K562 (cell line): ENCODE measurements at regions not wholly inside any gene's neighbourhood (a gene's known extent, or its start where the extent isn't known, plus 50 kb on each side); places are given as distances from the start of the nearest gene placed in this dataset.

Experiments
- ATAC-seq: fragments of 200-7000 bp; cut with Tn5 transposase; 3 replicates; pipeline ENCODE4 v1.9.1; 2020; ENCODE audit warnings: moderate library complexity
- BruUV-seq: library from RNA; stranded (reverse); fragments of 400-500 nt; replicated peaks from 2 replicates; lab custom pipeline; 2021; lab: Mats Ljungman, UMichigan
- CTCF ChIA-PET: fragments of 300-600 bp; formaldehyde crosslinking; extraction: SDS; loops from one replicate; lab custom pipeline; 2021; ENCODE audit warnings: low intra/inter-chr PET ratio; lab: Yijun Ruan, JAX
- POLR2A ChIA-PET: fragments of 300-600, 350-650 bp; sonication (Branson Sonifier 250); formaldehyde crosslinking; extraction: SDS; loops from one replicate; lab custom pipeline; 2021; ENCODE audit warnings: antibody characterized with exemption, inconsistent platforms; lab: Yijun Ruan, JAX
- DNase-seq, 4 experiments: peaks; one replicate each; pipeline versions ENCODE4 v3.0.0 to v3.0.0-alpha.2; 2011 to 2018; ENCODE audit warnings: low spot score in 3 of 4, mixed read lengths in 3 of 4; ENCODE audit errors: extremely low read depth in 1 of 4
- FAIRE-seq: peaks from 2 replicates; lab custom pipeline; 2011; peaks lifted over from hg19 to GRCh38; lab: Jason Lieb, UNC
- H2AFZ ChIP-seq: 2 replicates; pipeline ENCODE4 v1.6.0; 2011; ENCODE audit warnings: low read depth, low read length, control low read depth, inconsistent platforms
- H3K27ac ChIP-seq: fragments of 200-600 bp; 3 replicates; pipeline ENCODE4 v1.8.0; 2011; ENCODE audit warnings: low read depth, mild to moderate bottlenecking, control low read depth, inconsistent platforms, low read length, moderate library complexity, mixed read lengths; ENCODE audit errors: extremely low read depth
- H3K27me3 ChIP-seq, 2 experiments: fragments of 300-600 bp in 1 of 2; 2 replicates in 1 of 2; 3 replicates in 1 of 2; pipeline versions ENCODE4 v1.6.0 to v1.8.0; 2011; ENCODE audit warnings: inconsistent platforms in 2 of 2, low read length in 2 of 2, mild to moderate bottlenecking in 1 of 2, mixed read lengths in 1 of 2, moderate library complexity in 1 of 2; ENCODE audit not compliant: control insufficient read depth in 2 of 2, insufficient read depth in 2 of 2
- H3K36me3 ChIP-seq: fragments of 300-600 bp; 3 replicates; pipeline ENCODE4 v1.8.0; 2011; ENCODE audit warnings: mild to moderate bottlenecking, low read length, inconsistent platforms; ENCODE audit not compliant: control insufficient read depth, insufficient read depth
- H3K4me1 ChIP-seq, 2 experiments: fragments of 200-600 bp in 1 of 2; replicated peaks in 1 of 2; 2 replicates in 1 of 2; 3 replicates in 1 of 2; pipeline versions ENCODE4 v1.5.1 to v1.8.0; 2011; ENCODE audit warnings: inconsistent platforms in 2 of 2, low read length in 2 of 2, mild to moderate bottlenecking in 1 of 2, mixed read lengths in 1 of 2, moderate library complexity in 1 of 2; ENCODE audit not compliant: control insufficient read depth in 2 of 2, insufficient read depth in 2 of 2
- H3K4me2 ChIP-seq: 2 replicates; pipeline ENCODE4 v1.6.1; 2011; ENCODE audit warnings: low read length, control low read depth, inconsistent platforms, mixed read lengths; ENCODE audit not compliant: insufficient read depth
- H3K4me3 ChIP-seq: fragments of 200-600 bp; sonication (generic), shearing (Covaris generic); 2 replicates; pipeline ENCODE4 v1.5.1; 2016; ENCODE audit warnings: control low read depth, inconsistent platforms
- H3K79me2 ChIP-seq: fragments of 200-600 bp; 3 replicates; pipeline ENCODE4 v1.8.0; 2011; ENCODE audit warnings: low read length, inconsistent platforms; ENCODE audit not compliant: control insufficient read depth, insufficient read depth
- H3K9ac ChIP-seq, 2 experiments: 2 replicates each; pipeline versions ENCODE4 v1.6.0 to v1.6.1; 2011; ENCODE audit warnings: low read depth in 2 of 2, low read length in 2 of 2, control low read depth in 1 of 2, inconsistent platforms in 1 of 2, mild to moderate bottlenecking in 1 of 2, mixed read lengths in 1 of 2; ENCODE audit not compliant: insufficient read depth in 1 of 2
- H3K9me1 ChIP-seq: one replicate; pipeline ENCODE4 v1.6.0; 2011; ENCODE audit warnings: inconsistent platforms, mild to moderate bottlenecking, low read length, moderate library complexity; ENCODE audit not compliant: control insufficient read depth, insufficient read depth
- H3K9me3 ChIP-seq: replicated peaks from 2 replicates; pipeline ENCODE4 v1.5.1; 2011; ENCODE audit warnings: low read depth, low read length, inconsistent platforms; ENCODE audit not compliant: control insufficient read depth, insufficient read depth
- H4K20me1 ChIP-seq: replicated peaks from 2 replicates; pipeline ENCODE4 v1.6.1; 2011; ENCODE audit warnings: low read length, inconsistent platforms, mixed read lengths; ENCODE audit not compliant: control insufficient read depth, insufficient read depth
- CBFA2T3 ChIP-seq: fragments of 450-650 bp; IDR thresholded peaks from 2 replicates; pipeline ENCODE4 v1.6.1; 2017
- E2F4 ChIP-seq: sonication (generic); formaldehyde crosslinking; IDR thresholded peaks from 2 replicates; pipeline ENCODE4 v1.8.0; 2022; ENCODE audit warnings: mild to moderate bottlenecking, low read depth, missing genetic modification reagents
- HDAC2 ChIP-seq: fragments of 450-650 bp; IDR thresholded peaks from 2 replicates; pipeline ENCODE4 v1.6.1; 2016; ENCODE audit warnings: mild to moderate bottlenecking
- MYNN ChIP-seq, 2 experiments: sonication (generic); formaldehyde crosslinking in 1 of 2; IDR thresholded peaks; 2 replicates each; pipeline versions ENCODE4 v1.5.0 to v1.6.1; 2016 to 2020; ENCODE audit warnings: antibody characterized with exemption in 1 of 2, missing genetic modification reagents in 1 of 2
- RBM34 ChIP-seq: fragments of 200-400 bp; formaldehyde crosslinking; IDR thresholded peaks from 2 replicates; pipeline ENCODE4 v1.6.1; 2018; ENCODE audit warnings: low read length, borderline replicate concordance; ENCODE audit not compliant: insufficient read depth
- SP2 ChIP-seq: IDR thresholded peaks from 2 replicates; pipeline ENCODE4 v1.6.1; 2011; ENCODE audit warnings: mild to moderate bottlenecking, low read depth, low read length, moderate library complexity; ENCODE audit not compliant: poor library complexity, severe bottlenecking; ENCODE audit errors: extremely low read depth
- ZNF592 ChIP-seq: fragments of 450-650 bp; IDR thresholded peaks from 2 replicates; pipeline ENCODE4 v1.6.1; 2017; ENCODE audit warnings: antibody characterized with exemption, mild to moderate bottlenecking
- WGBS: fragments of 100-300 bp; shearing (Covaris generic); methylation state at CpG from one replicate; pipeline ENCODE4 v1.1.6; 2016; ENCODE audit warnings: low coverage, mixed read lengths; ENCODE audit not compliant: insufficient coverage; ENCODE audit errors: missing lambda C conversion rate; 5-methylcytosine and 5-hydroxymethylcytosine counted together
- in situ Hi-C: fragments of 300-500 bp; cut with MboI; formaldehyde crosslinking; loops from 4 replicates; pipeline ENCODE4 v1.15.0; 2018; ENCODE audit warnings: inconsistent platforms, mixed read lengths
- intact Hi-C: fragments of 100-400 bp; cut with micrococcal nuclease; formaldehyde crosslinking; loops from 2 replicates; pipeline ENCODE4 v1.14.2; 2022

GRCh38 chr22:47738472-47739013, 976.1 kb downstream of the TBC1D22A start:
- intact Hi-C loops: no loop called here
- Histone ChIP-seq H3K27me3 (no peaks in the 10 kb centered on the region), H4K20me1 (no peaks in the 10 kb centered on the region), H2AFZ (no peak overlapping the region), H3K79me2 (no peaks in the 10 kb centered on the region), H3K36me3 (no peaks in the 10 kb centered on the region; the same call in 2 of the 3 replicates), H3K4me3 (no peak overlapping the region), H3K9me1 (no peaks in the 10 kb centered on the region), H3K9ac (no peak overlapping the region), H3K27ac (no peak overlapping the region), H3K9me3 (no peaks in the 10 kb centered on the region), H3K4me2 (no peak overlapping the region), H3K4me1 (no peaks in the 10 kb centered on the region)
- TF ChIP-seq MYNN (IDR thresholded peaks at IDR 0.05): no peak
- TF ChIP-seq MYNN (CRISPR knock-in tag; IDR thresholded peaks at IDR 0.05): no peak
- peak; percentile 9; the same call in 1 of the 2 replicates for TF ChIP-seq CBFA2T3
- no peak for TF ChIP-seq HDAC2
- TF ChIP-seq SP2: no peak
- no TSS peak for BruUV-seq
- no peak for ATAC-seq
- ChIA-PET POLR2A (interaction anchor here (1.1 kb wide), 1 partner anchor 14 kb away, joined by 4 read pairs; no protein-coding TSS in a partner anchor), CTCF (no interaction called here)
- in situ Hi-C loops: no loop called here
- DNase-seq: no peak
- WGBS: 66% methylated on average over 5 of the region's 8 CpGs
- no peak for FAIRE-seq

- 82% methylated on average over 14 of the region's 15 CpGs for WGBS
- no peak overlapping the region for H2AFZ ChIP-seq
- H3K4me3 ChIP-seq: no peak overlapping the region
- CTCF ChIA-PET: no interaction called here
- no peaks in the 10 kb centered on the region for H3K27me3 ChIP-seq
- H4K20me1 ChIP-seq: no peaks in the 10 kb centered on the region
- no peak overlapping the region for H3K9ac ChIP-seq
- no peak overlapping the region for H3K4me2 ChIP-seq
- no peak overlapping the region for H3K27ac ChIP-seq
- H3K4me1 ChIP-seq: no peaks in the 10 kb centered on the region
- intact Hi-C loops: no loop called here
- in situ Hi-C loops: no loop called here
- FAIRE-seq: no peak
- H3K9me3 ChIP-seq: no peaks in the 10 kb centered on the region
- no peaks in the 10 kb centered on the region for H3K36me3 ChIP-seq
- BruUV-seq: no TSS peak
- POLR2A ChIA-PET: no interaction called here
- H3K9me1 ChIP-seq: no peaks in the 10 kb centered on the region
- no peaks in the 10 kb centered on the region for H3K79me2 ChIP-seq
- no peak for ATAC-seq
- no peak for DNase-seq
- TF ChIP-seq E2F4 (CRISPR knock-in tag) (no peak), RBM34 (no peak), ZNF592 (no peak)
Observed at GRCh38 chr22:47736186-47737034, 974.0 kb downstream of the TBC1D22A start.
